Stomach (tissue), 8 donors: ENCODE measurements at regions not wholly inside any gene's neighbourhood (a gene's known extent, or its start where the extent isn't known, plus 50 kb on each side); places are given as distances from the start of the nearest gene placed in this dataset.

Source experiments
- DNase-seq, 2 donors: peaks; one replicate each; pipeline versions ENCODE4 v3.0.0 to v3.0.0-alpha.2; 2013 to 2019
- H3K27ac ChIP-seq, 5 donors: fragments of 200-600 bp in 4 of 5; sonication (generic) in 4 of 5; one replicate each; pipeline ENCODE4 v1.5.1; 2013 to 2019; ENCODE audit warnings: mild to moderate bottlenecking in 1 of 5, moderate library complexity in 1 of 5
- H3K27me3 ChIP-seq, 3 donors: fragments of 200-600 bp; sonication (generic); one replicate each; pipeline ENCODE4 v1.5.1; 2017 to 2019; ENCODE audit warnings: mixed run types in 1 of 3
- H3K36me3 ChIP-seq, 4 donors: fragments of 200-600 bp; sonication (generic); 1 replicate in 3 of 4; 2 replicates in 1 of 4; pipeline ENCODE4 v1.5.1; 2016 to 2019
- H3K4me1 ChIP-seq, 4 donors: fragments of 200-600 bp; sonication (generic); one replicate each; pipeline ENCODE4 v1.5.1; 2016 to 2019
- H3K4me3 ChIP-seq, 4 donors: fragments of 200-600 bp; sonication (generic) in 3 of 4; one replicate each; pipeline ENCODE4 v1.5.1; 2016 to 2019; ENCODE audit warnings: mild to moderate bottlenecking in 1 of 4
- H3K9me3 ChIP-seq, 4 donors: fragments of 200-600 bp; sonication (generic); one replicate each; pipeline ENCODE4 v1.5.1; 2016 to 2019
- EP300 ChIP-seq: sonication (generic); formaldehyde crosslinking; IDR thresholded peaks from one replicate; pipeline ENCODE4 v1.6.1; 2017; ENCODE audit warnings: antibody characterized with exemption
- POLR2A ChIP-seq, 4 donors: fragments of 450-650 bp; IDR thresholded peaks; one replicate each; pipeline ENCODE4 v1.6.1; 2016; ENCODE audit warnings: antibody characterized with exemption in 4 of 4, control low read depth in 2 of 4, mild to moderate bottlenecking in 1 of 4, moderate library complexity in 1 of 4
- POLR2AphosphoS5 ChIP-seq, 3 donors: sonication (generic); formaldehyde crosslinking; IDR thresholded peaks; one replicate each; pipeline ENCODE4 v1.6.1; 2016; ENCODE audit warnings: antibody characterized with exemption in 3 of 3
- WGBS, 5 donors: extraction: QIAGEN DNeasy Blood & Tissue Kit in 3 of 5; methylation state at CpG; one replicate each; pipeline versions ENCODE4 v1.1.5 to v1.1.7; 2013 to 2018; 5-methylcytosine and 5-hydroxymethylcytosine counted together
- intact Hi-C: fragments of 100-400 bp; cut with DNase I; formaldehyde crosslinking; loops from one replicate; pipeline ENCODE4 v1.15.1; 2023; ENCODE audit warnings: low total_unique reads
- TF ChIP-seq, protein P1 (sequence below), 7 experiments: fragments of 450-650 bp in 4 of 7; fragments of 200-600 bp in 3 of 7; sonication (generic) in 3 of 7; IDR thresholded peaks; one replicate each; pipeline ENCODE4 v1.5.1; 2016 to 2019; ENCODE audit warnings: antibody characterized with exemption in 7 of 7, control low read depth in 2 of 7, mild to moderate bottlenecking in 1 of 7
- donor health status: healthy with polysubstance abuse.
- donor health status: Bipolar disorder and iron deficiency.
- donor health status: healthy.

DNA sequence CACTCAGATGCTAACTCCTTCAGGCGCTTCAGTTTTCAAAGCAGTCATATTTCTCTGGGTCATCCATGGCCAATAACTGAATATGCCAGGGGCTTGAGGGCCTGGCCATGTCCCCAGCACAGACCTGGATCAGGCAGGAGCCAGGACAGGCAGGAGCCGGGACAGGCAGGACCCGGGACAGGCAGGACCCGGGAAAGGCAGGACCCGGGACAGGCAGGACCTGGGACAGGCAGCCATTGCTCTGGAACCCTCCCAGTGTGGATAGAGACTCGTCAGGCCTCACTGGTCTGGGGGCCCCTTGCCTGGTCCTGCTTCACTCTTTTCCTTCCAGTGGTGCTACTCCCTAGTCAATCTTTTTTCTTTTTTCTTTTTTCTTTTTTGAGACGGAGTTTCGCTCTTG lies 117.5 kb upstream of the TEX51 start:
- no peak for DNase-seq
- intact Hi-C loops: loop anchor here (5.0 kb wide), 1 partner anchor 259 kb away; no protein-coding TSS in a partner anchor
- H3K9me3 ChIP-seq: no peaks in the 10 kb centered on the region
- peaks cover 0 to 13% (median 11%) of the 10 kb centered on the region in 4 donors for H3K4me1 ChIP-seq
- H3K36me3 ChIP-seq: no peaks in the 10 kb centered on the region
- peaks cover 0 to 15% (median 13%) of the 10 kb centered on the region in 3 donors for H3K27me3 ChIP-seq
- no peak overlapping the region for H3K27ac ChIP-seq
- H3K4me3 ChIP-seq: no peak overlapping the region
- 66 to 87% (median 77%) methylated on average over 5 to 8 of the region's 8 CpGs for WGBS, 5 donors
- TF ChIP-seq POLR2AphosphoS5 (IDR thresholded peaks at IDR 0.05): no peak
- no peak for TF ChIP-seq EP300
- TF ChIP-seq, protein P1, sequence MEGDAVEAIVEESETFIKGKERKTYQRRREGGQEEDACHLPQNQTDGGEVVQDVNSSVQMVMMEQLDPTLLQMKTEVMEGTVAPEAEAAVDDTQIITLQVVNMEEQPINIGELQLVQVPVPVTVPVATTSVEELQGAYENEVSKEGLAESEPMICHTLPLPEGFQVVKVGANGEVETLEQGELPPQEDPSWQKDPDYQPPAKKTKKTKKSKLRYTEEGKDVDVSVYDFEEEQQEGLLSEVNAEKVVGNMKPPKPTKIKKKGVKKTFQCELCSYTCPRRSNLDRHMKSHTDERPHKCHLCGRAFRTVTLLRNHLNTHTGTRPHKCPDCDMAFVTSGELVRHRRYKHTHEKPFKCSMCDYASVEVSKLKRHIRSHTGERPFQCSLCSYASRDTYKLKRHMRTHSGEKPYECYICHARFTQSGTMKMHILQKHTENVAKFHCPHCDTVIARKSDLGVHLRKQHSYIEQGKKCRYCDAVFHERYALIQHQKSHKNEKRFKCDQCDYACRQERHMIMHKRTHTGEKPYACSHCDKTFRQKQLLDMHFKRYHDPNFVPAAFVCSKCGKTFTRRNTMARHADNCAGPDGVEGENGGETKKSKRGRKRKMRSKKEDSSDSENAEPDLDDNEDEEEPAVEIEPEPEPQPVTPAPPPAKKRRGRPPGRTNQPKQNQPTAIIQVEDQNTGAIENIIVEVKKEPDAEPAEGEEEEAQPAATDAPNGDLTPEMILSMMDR (IDR thresholded peaks at IDR 0.05): no peak
- no peak for TF ChIP-seq POLR2A (IDR thresholded peaks at IDR 0.05)

DNA sequence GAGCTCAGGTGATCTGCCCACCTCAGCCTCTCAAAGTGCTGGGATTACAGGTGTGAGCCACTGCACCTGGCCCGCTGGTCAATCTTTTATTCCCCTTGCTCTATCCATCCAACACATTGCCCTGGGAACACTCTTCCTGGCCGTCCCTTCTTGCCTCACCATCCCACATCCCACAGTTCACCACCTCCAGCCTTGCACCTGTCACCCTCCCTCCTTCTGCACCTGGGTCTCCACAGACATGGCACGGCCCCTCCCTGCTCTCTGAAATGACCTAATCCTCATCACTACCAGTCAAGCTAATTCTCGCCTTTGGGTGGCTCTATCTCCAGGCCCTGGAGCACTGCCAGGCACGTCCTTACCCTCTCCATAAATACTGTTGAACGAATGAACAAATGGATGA lies 116.9 kb upstream of the TEX51 start:
- intact Hi-C loops: loop anchor here (5.0 kb wide), 1 partner anchor 260 kb away; no protein-coding TSS in a partner anchor
- 63 to 73% (median 69%) methylated on average over 6 of the region's 6 CpGs for WGBS, 5 donors
- no peaks in the 10 kb centered on the region for H3K36me3 ChIP-seq

DNA sequence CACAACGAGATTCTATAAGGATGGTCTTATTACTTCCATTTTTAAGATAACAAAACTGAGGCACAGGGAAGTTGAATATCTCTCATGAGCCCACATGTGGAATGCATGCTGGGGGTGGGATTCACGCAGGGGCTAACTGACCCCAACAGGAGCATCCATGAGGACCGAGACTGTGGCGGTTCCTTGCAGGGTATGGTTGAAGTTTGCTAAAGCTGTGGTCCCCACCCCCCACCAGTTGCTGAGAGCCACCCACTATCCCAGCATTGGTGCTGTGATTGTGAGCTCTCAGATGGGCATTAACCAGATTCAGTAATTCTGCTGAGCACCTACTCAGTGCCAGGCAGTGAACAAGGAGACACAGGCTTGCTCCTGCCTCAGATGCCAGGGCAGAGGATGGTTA lies 116.0 kb upstream of the TEX51 start:
- no peak overlapping the region for H3K27ac ChIP-seq
- peaks cover 0 to 13% (median 7%) of the 10 kb centered on the region in 3 donors for H3K27me3 ChIP-seq
- H3K4me1 ChIP-seq: no peaks in the 10 kb centered on the region
- DNase-seq: no peak
- 78 to 90% (median 85%) methylated on average over 4 of the region's 4 CpGs for WGBS, 5 donors
- no peak overlapping the region for H3K4me3 ChIP-seq
- H3K9me3 ChIP-seq: no peaks in the 10 kb centered on the region
- no peaks in the 10 kb centered on the region for H3K36me3 ChIP-seq
- intact Hi-C loops: loop anchor here (5.0 kb wide), 1 partner anchor 260 kb away; no protein-coding TSS in a partner anchor
- TF ChIP-seq POLR2A (IDR thresholded peaks at IDR 0.05) (no peak), POLR2AphosphoS5 (IDR thresholded peaks at IDR 0.05) (no peak), EP300 (no peak)
- TF ChIP-seq, protein P1 (IDR thresholded peaks at IDR 0.05): no peak

More for the DNA sequence above, 116.9 kb upstream of the TEX51 start:
- H3K4me1 ChIP-seq: peaks cover 0 to 7% (median 5%) of the 10 kb centered on the region in 4 donors
- H3K27ac ChIP-seq: no peak overlapping the region
- no peak for TF ChIP-seq EP300
- TF ChIP-seq, protein P1 (IDR thresholded peaks at IDR 0.05): no peak
- TF ChIP-seq POLR2A (IDR thresholded peaks at IDR 0.05): no peak
- TF ChIP-seq POLR2AphosphoS5 (IDR thresholded peaks at IDR 0.05): no peak
- no peak overlapping the region for H3K4me3 ChIP-seq
- H3K9me3 ChIP-seq: no peaks in the 10 kb centered on the region
- peaks cover 0 to 13% (median 11%) of the 10 kb centered on the region in 3 donors for H3K27me3 ChIP-seq
- no peak for DNase-seq

DNA sequence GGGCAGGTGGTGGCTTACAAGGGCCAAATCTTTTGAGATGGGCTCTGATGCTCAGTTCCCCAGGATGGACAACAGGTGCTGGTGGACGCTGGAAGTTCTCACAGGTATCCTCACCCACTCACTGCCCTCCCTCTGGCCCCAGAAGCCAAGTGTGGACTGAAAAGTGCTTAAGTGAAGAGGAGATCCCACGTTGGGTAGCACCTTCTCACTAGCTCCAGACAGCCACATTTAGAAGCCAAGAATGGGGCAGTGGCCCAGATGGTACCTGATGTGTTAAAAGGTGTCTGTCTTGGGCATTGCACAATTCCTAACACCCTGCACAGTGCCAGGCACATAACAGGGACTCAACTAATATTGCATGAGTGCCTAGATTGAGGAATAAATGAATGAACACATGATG lies 115.3 kb upstream of the TEX51 start:
- intact Hi-C loops: loop anchor here (5.0 kb wide), 1 partner anchor 261 kb away; no protein-coding TSS in a partner anchor
- H3K36me3 ChIP-seq: no peaks in the 10 kb centered on the region
- H3K27me3 ChIP-seq: peaks cover 0 to 8% (median 7%) of the 10 kb centered on the region in 3 donors
- no peaks in the 10 kb centered on the region for H3K9me3 ChIP-seq
- TF ChIP-seq POLR2AphosphoS5 (IDR thresholded peaks at IDR 0.05) (no peak), POLR2A (IDR thresholded peaks at IDR 0.05) (no peak), EP300 (no peak)
- TF ChIP-seq, protein P1 (IDR thresholded peaks at IDR 0.05): no peak
- H3K4me3 ChIP-seq: no peak overlapping the region
- H3K4me1 ChIP-seq: no peaks in the 10 kb centered on the region
- DNase-seq: no peak
- no peak overlapping the region for H3K27ac ChIP-seq
- 41 to 58% (median 51%) methylated on average over 2 of the region's 2 CpGs for WGBS, 5 donors
